ENCODE measurements at regions not wholly inside any gene's neighbourhood (a gene's known extent, or its start where the extent isn't known, plus 50 kb on each side); places are given as distances from the start of the nearest gene placed in this dataset.
"Not testable (repeated sequence)": the region's sequence is repeated elsewhere in the genome, so short reads cannot be mapped to it uniquely, and the experiment has no call there.

DNA sequence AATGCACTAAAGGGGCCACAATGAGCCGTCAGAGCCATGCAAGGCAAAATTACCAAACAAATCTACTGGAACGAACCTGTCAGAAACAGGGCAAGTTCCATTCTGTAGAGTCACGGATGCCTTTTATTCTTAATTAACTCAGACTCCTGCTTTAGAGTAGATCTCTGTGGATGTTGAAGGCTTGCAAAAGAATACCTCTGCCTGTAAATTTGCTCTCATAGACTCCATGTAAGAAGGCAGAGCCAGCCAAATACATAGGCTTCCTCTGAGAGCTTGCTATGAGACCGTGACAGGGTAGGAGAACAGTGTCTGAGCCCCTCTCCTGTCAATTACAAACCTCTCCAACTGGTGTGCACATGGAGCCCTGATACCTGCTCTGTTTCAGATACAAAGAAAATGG is 787.9 kb upstream of the POM121L12 start:
- no peak for DNase-seq

DNA sequence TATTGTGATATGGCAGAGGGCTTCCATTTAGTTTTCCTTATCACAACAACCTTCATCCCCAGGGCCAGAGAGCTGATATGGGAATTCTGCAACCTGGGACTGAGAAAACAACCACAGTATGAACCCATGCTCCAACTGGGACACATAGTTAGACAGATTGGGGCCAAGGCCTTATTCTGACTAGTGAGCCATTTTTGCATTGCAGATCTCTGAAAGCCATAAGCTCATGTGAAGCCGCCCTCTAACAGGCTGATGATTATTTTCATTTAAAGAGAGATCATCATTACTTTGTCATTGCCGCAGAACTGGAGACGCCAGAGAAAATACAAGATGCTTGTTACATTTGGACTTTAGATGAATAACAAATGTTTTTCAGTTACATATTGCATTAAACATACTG is 791.7 kb upstream of the POM121L12 start:
- no peak for DNase-seq

DNA sequence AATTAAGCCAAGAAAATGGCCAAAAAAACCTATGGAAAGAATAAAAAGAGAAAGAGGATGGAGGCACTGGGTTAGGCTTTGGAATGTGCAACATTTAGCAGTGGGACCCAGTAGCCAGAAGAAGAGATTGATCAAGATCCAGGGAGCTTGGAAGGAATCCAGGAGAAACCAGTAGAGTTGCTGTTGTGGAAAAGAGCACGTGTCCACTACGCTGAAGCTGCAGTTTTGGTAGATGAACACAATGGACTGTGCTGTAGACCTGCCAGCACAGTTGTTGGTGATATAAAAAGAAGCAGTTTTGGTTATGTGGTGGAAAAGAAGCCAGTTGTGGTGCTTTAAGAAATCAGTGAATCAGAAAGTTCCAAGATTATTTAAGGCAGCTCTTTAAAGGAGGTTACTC is 802.2 kb upstream of the POM121L12 start:
- DNase-seq, result no peak

DNA sequence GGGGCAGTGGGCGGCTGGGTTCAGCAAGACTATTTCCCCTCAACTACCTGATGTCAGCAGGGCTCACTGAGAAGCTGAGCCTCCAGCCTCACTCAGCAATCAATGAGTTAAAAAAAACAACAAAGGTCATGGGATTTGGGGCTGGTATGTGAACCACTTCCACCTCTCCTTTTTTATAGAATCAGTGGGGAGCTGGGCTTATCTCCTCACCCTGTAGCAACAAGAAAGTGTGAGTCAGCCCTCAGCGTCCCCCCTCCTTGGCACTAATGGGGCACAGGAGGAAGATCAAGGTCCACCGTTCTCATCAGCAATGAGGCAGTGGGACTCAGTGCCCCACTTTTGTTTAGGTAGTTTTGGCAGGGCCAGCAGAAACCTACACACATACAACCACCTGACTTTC is 823.5 kb upstream of the POM121L12 start:
- DNase-seq, result no peak

DNA sequence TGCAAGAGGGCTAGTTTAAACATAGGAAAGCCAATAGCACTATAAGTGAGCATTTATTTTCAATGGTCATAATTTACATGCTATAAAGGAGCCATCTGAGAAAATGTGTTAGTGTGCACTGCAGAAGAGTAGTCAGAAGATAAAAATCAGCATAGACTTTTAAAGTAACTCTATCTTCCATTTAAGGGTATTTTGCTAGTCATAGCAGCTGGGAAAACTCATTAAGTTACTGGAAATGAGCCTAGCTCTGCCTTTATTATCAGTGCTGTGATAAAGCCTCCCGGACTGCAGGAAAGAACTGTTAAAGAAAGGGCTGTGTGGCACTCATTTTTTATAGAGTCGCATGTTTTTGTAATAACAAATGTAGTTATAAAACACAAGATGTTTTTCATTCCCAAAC is 825.8 kb upstream of the POM121L12 start:
- DNase-seq, result no peak

DNA sequence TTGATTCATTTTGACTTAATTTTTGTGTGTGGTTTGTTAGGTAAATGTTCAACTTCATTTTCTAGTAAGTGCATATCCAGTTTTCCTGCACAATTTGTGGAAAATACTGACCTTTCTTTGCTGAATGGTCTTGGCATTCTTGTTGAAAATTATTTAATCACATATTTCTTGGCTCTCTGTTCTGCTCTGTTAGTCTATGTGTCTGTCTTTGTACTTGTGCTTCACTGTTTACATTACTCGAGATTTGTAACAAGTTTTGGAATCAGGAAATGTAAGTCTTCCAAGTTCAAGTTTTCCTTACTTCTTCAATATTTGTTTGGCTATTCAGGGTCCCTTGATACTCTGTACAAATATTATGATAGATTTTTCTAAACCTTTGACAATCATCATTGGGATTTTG is 838.2 kb upstream of the POM121L12 start:
- no peak for DNase-seq

DNA sequence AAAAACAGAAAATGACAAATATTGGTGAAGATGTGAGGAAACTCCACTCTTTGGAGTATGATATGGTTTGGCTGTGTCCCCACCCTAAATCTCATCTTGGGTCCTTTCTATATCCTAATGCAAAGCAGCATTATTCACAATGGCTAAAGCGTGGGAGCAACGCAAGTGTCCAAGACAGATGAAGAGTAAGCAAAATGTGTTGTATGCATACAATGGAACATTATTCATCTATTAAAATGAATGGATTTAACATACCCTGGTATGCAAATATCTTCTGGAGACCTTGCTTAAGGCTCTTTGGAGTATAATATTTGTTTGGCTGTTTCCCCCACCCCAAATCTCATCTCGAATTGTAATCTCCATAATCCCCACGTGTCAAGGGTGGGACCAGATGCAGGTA is 839.8 kb upstream of the POM121L12 start:
- no peak for DNase-seq

DNA sequence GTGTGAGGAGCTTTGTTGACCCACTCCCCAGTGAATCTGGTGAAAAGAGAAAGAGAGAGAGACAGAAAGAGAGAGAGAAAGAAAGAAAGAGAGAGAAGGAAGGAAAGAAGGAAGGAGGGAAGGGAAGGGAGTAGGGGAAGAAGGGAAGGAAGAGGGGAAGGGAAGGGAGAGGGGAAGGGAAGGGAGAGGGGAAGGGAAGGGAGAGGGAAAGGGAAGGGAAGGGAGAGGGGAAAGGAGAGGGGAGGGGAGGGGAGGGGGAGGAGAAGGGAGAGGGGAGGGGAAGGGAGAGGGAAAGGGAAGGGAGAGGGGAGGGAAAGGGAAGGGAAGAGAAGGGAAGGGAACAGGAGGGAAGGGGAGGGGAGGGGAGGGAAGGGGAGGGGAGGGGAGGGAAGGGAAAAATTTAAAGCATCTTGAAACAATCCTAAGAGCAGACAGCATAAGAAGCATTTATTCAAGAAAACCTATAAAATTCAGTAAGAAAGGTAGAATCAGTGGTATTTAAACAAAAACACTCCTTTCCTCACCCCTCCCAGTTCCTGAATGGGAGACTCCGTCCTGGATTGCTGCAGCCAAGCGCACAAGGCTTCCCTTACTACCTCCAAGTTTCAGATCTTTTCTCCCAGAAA is 846.2 kb upstream of the POM121L12 start:
- no peak for DNase-seq

DNA sequence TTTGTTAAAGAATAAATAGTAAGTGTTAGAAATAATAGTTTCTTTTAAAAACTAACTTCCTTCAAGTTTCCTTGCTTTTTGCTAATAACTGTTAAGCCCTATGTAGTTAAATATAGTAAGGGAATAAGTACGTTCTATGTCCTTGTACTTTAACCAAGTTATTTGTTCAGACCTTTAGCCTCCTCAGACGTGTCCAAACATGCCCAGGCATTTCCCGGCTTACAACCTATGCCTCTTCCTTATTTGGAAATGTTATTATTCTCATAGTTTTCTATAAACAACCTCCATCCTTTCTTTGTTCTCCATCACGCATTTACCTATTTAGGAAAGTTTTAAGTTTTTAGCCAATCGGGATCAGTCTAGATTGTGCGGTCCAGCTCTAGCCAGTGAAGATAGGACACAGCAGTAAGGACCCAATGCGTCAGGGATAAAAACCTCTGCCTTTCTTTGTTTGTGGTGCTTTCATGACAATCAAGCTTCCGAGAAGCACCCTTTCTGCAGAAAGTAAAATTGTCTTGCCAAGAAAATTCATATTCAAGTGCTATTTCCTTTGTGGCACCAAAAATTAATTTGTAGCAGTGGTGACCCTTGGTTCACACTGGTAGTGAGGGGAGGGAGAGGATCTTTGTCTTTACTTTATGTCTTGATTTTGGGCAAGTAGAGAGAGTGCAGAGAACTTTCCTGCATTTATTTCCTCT is 851.3 kb upstream of the POM121L12 start:
- DNase-seq, result no peak

DNA sequence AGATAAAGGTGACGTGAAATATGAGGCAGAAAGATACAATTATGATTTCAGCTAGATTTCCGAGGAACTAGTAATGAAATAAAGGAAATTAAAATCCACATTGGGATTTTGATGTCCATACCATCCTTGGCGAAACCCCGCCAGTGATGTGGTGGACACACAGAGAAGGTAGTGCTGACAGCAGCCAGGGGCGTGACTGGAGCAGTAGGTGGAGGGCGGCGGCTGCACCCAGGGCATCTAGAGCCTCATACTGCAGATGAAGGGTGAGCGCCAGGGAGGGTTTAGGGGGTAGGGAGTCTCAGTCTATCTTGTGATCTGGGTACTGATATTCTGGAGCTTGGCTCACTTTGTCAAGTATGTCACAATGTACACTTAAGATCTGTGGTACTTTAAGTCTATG is 855.5 kb upstream of the POM121L12 start:
- DNase-seq, result no peak

DNA sequence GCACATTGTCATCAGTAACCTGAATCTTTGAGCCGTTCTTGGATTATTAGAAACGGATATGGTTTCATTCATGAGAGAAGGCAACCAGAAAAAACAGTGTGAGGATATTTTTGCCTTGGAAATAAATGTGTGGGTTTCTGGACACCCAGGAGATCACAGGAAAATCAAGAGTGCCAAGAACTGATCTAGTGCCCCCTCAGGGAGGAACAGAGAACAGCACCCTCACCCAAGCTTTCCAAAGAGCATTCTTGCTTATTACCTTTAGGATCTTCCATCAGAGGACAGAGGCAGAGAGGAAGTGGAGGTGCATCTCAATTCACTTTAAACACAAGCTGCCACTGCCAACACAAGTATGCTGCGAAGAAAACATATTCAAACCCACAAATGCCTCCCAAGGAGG is 851.5 kb upstream of the COBL start:
- no peak for DNase-seq

DNA sequence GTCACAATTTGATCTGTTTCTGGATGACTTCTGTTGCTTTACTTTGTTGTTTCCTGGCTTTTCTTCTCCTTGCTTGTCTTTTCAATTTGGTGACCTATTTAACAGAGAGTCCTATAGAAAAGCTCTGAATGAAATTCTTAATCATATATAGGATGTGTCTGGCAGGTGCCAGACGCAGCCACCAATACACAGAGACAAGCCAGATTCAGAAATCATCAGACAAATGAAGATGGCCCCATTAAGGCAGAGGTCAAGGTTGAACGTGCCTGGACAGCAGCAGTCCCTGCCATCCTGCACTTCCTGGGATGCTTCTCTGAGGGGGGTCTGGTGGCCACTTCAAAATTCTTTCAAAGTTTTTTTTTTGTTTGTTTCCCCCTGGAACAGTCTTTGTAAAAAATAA is 846.7 kb upstream of the COBL start:
- no peak for DNase-seq

DNA sequence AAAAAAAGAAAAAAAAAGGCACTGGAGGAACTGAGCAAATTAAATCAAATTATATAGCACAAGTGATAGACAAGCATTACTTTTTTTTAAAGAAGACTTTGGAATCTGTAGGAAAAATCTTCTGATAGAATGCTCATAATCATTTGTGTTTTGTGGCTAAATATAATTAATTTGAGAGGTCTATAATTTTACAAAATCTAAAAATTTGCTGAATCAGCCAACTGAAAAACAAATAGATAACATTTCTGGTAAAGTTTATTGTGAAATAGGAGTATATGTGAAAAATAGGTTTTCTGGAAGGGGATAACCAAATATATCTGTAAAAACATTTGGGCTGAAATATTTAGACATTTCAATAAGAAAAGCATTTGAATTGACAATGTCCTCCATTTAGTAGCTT is 844.9 kb upstream of the COBL start:
- no peak for DNase-seq

DNA sequence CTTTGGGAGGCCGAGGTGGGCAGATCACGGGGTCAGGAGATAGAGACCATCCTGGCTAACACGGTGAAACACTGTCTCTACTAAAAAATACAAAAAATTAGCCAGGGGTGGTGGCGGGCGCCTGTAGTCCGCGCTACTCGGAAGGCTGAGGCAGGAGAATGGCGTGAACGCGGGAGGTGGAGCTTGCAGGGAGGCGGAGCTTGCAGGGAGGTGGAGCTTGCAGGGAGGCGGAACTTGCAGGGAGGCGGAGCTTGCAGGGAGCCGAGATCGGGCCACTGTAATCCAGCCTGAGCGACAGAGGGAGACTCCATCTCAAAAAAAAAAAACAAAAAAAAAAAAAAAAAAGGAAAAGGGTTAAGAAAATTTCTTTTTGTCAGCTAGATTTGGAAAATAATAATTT is 842.8 kb upstream of the COBL start:
- DNase-seq, result not testable (repeated sequence)

DNA sequence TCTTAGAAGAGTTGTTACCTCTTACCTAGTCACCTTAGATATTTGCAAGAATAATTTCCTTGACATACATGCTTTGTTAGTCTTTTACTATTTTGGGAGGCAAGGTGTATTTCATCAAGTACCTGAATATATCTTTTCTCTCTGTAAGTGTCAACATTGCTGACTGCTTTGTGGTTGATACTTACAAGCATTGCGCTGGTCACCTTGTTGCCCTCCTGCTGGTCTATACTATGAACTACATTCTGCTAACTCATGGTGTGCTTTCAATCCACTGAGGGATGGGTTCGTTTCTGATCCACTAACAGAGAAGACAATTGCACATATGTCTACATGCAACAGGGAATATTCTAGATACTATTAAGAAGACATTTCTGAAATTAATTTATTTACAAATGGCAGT is 837.8 kb upstream of the COBL start:
- no peak for DNase-seq

DNA sequence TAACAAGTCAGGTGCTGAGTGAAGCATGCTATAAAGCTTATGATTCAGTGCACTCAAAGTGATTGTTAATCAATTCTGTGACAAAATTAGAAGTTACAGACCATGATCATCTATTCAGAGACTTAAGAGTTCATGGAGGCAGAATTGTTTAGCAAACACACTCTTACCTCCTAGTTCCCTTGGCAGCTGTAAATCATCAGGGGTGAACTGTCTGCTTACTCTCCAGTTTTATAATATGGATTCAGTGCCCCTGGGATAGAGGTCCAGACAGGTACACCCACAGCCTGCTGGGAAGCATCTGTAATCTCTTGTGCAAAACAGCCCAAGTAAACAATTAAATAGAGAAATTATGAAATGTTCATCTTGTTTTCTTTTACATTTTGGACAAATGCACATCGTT is 835.0 kb upstream of the COBL start:
- no peak for DNase-seq

DNA sequence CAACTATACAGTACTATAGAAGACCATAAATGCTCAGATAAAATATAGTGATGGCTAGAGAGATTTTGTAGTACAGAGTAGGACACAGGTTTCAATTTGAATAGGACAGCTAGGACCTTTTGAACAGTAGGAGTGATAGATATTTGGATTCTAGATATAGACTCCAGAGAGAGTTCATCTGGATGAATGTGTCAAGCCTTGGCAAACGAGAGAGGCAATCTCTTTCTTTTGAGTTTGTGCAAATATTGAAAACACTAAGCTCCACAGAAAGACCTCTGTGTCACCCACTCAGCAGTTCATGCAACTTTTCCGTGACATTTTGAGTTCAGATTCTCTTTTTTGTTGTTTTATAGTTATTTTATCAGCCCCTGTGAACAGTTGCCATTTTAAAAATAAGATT is 834.3 kb upstream of the COBL start:
- DNase-seq, result no peak

DNA sequence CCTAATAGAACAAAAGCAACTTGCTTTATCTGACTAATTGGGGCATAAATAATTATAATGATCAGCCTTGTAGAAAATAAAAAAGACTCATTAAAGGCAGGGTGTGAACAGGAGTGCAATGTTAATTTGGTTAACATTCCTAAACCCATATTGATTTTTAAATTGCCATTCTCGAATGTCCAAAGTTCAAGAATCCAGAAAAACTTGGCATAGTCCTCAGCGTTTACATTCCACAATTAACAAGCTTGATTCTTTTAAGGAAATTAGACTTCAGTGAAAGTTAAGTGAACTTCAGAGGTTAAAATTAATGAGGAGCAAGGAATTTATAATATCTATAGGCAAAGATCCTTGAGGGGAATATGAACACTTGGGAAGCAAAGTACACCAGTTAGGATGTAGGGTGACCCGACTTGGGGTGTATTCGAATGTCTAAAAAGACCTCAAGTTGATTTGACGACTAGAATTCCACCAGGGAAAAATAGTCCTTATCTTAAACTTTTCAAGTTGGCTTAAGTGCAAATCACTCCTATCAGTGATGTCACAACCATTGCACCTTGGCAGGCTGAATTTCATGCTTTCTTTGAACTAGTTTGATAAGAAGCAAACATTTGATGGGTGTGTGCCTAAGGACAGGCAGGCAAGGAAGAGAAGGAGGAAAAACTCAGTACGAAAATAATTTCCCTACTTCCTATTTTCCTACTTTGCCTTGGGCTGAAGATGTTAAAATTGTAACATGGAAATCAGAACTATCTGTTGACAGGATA is 830.4 kb upstream of the COBL start:
- DNase-seq, result no peak

DNA sequence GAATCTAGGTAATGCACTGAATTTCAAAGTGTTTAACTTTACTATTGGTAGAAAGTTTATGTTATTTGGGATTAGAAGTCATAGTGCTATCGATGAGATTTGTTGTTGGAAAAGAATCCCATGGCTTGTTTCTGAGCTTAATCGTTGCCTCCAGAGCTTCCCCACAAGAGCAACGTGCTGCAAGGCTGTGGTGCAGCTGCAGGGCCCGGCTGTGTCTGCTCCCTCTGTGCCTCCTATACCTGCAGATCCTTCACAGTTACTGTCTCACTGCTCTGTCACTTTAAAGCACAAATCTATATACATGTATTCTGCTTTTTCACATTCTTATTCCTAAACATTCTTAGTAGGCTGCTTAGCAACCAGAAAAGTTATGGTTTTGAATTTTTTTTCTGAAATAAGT is 826.6 kb upstream of the COBL start:
- DNase-seq, result no peak

DNA sequence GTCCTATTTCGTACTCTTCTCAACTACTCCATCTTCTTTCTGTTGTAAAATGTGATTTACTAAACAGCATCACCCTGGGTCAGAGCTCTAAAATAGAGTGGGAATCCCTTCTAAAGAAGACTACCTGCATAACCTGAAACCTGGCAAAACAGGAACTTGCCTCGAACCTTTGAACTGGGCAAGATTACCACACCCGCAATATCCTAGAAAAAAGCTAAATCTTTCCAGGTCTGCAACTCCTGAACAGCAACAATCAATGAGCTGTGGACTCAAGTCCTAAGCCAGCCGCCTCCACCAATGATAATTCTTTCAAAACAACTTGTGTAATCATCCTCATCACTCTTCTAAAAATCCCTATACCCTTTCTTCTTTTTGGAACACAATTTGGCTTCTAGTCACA is 824.2 kb upstream of the COBL start:
- DNase-seq, result no peak

DNA sequence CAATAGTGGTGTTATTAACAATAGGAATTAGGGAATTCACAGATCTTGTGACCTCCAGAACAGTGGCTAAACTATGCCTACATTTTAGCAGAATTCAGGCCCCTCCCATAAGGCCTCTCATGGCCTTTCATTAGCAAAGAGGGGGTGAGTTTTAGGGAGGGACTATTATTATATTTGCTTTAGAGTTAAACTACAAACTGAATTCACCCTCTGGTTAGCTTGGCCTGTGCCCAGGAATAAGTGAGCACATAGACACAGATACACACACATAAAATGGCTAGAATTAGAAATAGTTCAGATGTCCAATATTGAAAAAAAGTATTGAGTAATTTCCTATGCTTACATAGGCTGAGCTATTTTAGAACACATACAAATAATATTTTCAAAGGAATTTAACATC is 818.8 kb upstream of the COBL start:
- DNase-seq, result no peak

DNA sequence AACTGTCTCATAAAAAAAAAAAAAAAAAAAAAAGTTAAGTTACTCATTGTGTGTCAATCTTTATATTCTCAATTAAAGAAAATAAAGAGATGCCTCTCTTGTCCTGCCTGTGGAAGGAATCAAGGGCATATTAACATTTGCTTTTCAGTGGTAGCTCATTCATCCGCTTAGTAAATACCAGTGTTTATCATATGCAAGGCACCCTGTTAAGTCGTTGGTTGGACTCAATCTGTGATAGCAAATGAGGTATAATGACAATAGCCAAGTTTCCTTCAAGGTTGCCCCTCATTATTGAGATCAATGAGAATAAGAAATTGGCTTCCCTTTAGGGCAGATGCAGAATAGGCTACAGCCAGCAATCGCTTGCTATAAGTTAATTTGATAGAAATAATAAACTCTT is 812.7 kb upstream of the COBL start:
- no peak for DNase-seq

DNA sequence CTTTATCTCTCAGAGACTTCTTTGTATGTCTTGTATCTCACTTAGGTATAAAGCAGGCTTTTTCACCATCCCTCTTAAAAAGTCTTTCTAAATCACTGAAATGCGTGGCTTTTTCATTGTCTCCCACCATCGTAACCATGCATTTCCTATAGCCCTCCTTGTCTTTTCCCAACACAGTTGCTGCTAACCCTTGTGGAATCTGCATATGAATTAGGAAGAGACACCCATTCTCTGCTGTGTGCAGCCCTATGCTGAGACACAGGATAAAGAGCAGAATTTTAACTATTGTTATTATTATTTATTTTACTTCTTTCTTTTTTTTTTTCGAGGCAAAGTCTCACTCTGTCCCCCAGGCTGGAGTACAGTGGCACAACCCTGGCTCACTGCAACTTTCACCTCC is 804.3 kb upstream of the COBL start:
- no peak for DNase-seq

DNA sequence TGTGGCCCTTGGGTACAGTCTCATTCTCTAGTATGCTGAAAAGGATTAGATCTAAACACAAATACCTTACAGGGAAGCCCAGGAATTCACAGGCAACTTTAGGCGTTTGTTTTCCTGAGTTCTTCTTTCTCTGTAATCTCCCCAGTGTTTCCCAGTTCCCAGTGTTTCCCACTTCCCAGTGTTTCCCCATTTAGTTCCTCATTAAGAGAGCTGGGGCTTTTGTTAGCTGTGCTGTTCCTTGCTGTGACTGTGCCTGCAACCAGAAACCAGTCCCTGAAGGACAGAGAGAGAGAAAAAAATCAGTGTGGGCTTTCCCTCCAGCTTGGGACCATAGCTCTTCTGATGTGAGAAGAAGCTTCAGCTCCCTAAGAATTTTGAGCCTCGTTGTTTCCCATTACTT is 802.9 kb upstream of the COBL start:
- DNase-seq, result no peak

DNA sequence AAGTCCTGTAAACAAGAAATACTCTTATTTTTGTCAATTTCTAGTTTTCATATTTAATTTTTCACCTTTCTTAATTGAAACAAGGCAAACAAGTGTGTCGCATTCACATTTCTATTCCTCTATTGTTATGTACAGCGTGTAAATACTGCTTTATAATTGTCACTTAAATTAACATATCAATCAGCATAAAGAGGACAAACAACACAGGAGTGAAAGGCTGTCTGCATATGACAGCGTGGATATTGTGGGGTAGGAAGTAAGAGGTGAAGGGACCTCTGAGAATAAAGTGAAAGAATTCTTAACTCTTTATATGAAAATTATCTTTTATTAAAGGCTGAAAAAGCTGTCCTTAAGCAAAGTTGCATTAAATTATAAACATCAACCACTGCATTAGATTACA is 797.9 kb upstream of the COBL start:
- no peak for DNase-seq
